CD4-positive, alpha-beta T cell treated with Interleukin-15 for 4 hours (primary cell): ENCODE measurements at regions not wholly inside any gene's neighbourhood (a gene's known extent, or its start where the extent isn't known, plus 50 kb on each side); places are given as distances from the start of the nearest gene placed in this dataset.
"Not testable (repeated sequence)": the region's sequence is repeated elsewhere in the genome, so short reads cannot be mapped to it uniquely, and the experiment has no call there.

Experiments
- DNase-seq: peaks from one replicate; pipeline ENCODE4 v3.0.0-alpha.2; 2020; ENCODE audit warnings: low spot score

GRCh38 chr5:67934976-67935375, 280.6 kb upstream of the PIK3R1 start:
- DNase-seq: no peak

GRCh38 chr5:67925511-67925910, 290.0 kb upstream of the PIK3R1 start:
- DNase-seq: no peak

- no peak for DNase-seq
Observed at GRCh38 chr5:67921004-67921601, 294.5 kb upstream of the PIK3R1 start.

GRCh38 chr5:67919532-67919931, 296.0 kb upstream of the PIK3R1 start:
- not testable (repeated sequence) for DNase-seq

GRCh38 chr5:67917561-67917960, 298.0 kb upstream of the PIK3R1 start:
- DNase-seq: no peak

- DNase-seq: no peak
Observed at GRCh38 chr5:67910546-67910945, 305.0 kb upstream of the PIK3R1 start.

GRCh38 chr5:67908126-67908765, 307.3 kb upstream of the PIK3R1 start:
- DNase-seq: no peak

GRCh38 chr5:67904366-67904765, 311.2 kb upstream of the PIK3R1 start:
- no peak for DNase-seq

GRCh38 chr5:67903656-67904055, 311.9 kb upstream of the PIK3R1 start:
- DNase-seq: no peak

- no peak for DNase-seq
Observed at GRCh38 chr5:67903121-67903520, 312.4 kb upstream of the PIK3R1 start.

- DNase-seq: no peak
Observed at GRCh38 chr5:67902497-67902830, 313.1 kb upstream of the PIK3R1 start.

GRCh38 chr5:67901814-67902496, 313.6 kb upstream of the PIK3R1 start:
- no peak for DNase-seq

- no peak for DNase-seq
Observed at GRCh38 chr5:67900514-67900913, 315.0 kb upstream of the PIK3R1 start.

GRCh38 chr5:67897980-67898379, 317.6 kb upstream of the PIK3R1 start:
- DNase-seq: no peak

- DNase-seq: no peak
Observed at GRCh38 chr5:67897431-67897830, 318.1 kb upstream of the PIK3R1 start.

GRCh38 chr5:67896930-67897313, 318.6 kb upstream of the PIK3R1 start:
- no peak for DNase-seq

GRCh38 chr5:67896311-67896929, 319.1 kb upstream of the PIK3R1 start:
- no peak for DNase-seq

GRCh38 chr5:67889870-67890269, 325.7 kb upstream of the PIK3R1 start:
- DNase-seq: not testable (repeated sequence)

GRCh38 chr5:67887748-67888161, 327.8 kb upstream of the PIK3R1 start:
- DNase-seq: no peak

- DNase-seq: no peak
Observed at GRCh38 chr5:67886761-67887160, 328.8 kb upstream of the PIK3R1 start.

- no peak for DNase-seq
Observed at GRCh38 chr5:67880876-67881275, 334.7 kb upstream of the PIK3R1 start.

GRCh38 chr5:67880511-67880805, 335.1 kb upstream of the PIK3R1 start:
- DNase-seq: no peak
